Brain microvascular endothelial cell (primary cell): ENCODE measurements at regions not wholly inside any gene's neighbourhood (a gene's known extent, or its start where the extent isn't known, plus 50 kb on each side); places are given as distances from the start of the nearest gene placed in this dataset.
A peak's percentile ranks its signal among the peaks of the same experiment; 100 is the strongest.
"Not testable (repeated sequence)": the region's sequence is repeated elsewhere in the genome, so short reads cannot be mapped to it uniquely, and the experiment has no call there.

ENCODE experiments used
- DNase-seq: peaks from one replicate; pipeline ENCODE4 v3.0.0-alpha.2; 2020
- H3K27ac ChIP-seq: fragments of 250-450 bp; sonication (Bioruptor Pico); 2 replicates; pipeline ENCODE4 v1.5.1; 2020; ENCODE audit warnings: mild to moderate bottlenecking, moderate library complexity
- H3K27me3 ChIP-seq: fragments of 250-450 bp; sonication (Bioruptor Pico); replicated peaks from 2 replicates; pipeline ENCODE4 v1.5.1; 2020; ENCODE audit warnings: mild to moderate bottlenecking
- H3K36me3 ChIP-seq: fragments of 250-450 bp; sonication (Bioruptor Pico); replicated peaks from 2 replicates; pipeline ENCODE4 v1.5.1; 2020; ENCODE audit warnings: mild to moderate bottlenecking
- H3K4me3 ChIP-seq: 2 replicates; pipeline ENCODE4 v1.5.1; 2011; ENCODE audit warnings: low read depth, mild to moderate bottlenecking, control low read depth, low read length, moderate library complexity
- in situ Hi-C: cut with HindIII; loops from 2 replicates; pipeline ENCODE4 v1.10.0; 2017; ENCODE audit warnings: low sequenced_read_pairs, low pct_ligation_motif_present
- TF ChIP-seq, protein P1 (sequence below): IDR thresholded peaks from 2 replicates; pipeline ENCODE4 v1.5.1; 2011; ENCODE audit warnings: low read depth, mild to moderate bottlenecking, moderate library complexity, low read length, control low read depth, inconsistent platforms; ENCODE audit errors: missing control alignments

DNA sequence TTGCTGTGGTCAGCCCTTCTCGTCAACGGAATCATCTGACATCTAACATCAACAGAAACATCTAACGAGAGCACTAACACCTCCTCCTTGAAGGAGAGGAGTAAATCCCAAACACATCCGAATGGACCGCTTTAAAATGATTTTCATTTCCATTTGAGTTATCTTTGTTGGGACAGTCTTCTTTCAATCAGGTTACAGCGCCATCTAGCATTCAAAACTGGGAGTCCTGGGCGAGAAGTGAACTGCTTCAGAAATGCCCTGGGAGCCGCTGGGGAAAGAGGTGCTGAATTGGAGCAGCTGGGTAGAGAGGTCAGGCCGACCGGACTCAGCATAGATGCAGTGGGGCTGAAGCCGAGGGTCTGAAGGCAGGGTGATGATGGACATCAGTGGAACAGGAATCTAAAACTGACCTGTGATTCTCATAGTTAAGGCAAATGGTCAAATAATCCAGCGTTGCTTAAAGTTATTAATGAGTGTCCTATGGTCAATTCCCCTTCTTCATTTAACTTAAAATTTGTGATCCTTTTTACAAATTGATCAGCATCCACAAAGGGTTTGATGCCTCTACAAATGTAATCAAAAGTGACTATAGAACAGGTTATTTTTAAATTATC, 170.0 kb upstream of the NDN start:
- TF ChIP-seq, protein P1, sequence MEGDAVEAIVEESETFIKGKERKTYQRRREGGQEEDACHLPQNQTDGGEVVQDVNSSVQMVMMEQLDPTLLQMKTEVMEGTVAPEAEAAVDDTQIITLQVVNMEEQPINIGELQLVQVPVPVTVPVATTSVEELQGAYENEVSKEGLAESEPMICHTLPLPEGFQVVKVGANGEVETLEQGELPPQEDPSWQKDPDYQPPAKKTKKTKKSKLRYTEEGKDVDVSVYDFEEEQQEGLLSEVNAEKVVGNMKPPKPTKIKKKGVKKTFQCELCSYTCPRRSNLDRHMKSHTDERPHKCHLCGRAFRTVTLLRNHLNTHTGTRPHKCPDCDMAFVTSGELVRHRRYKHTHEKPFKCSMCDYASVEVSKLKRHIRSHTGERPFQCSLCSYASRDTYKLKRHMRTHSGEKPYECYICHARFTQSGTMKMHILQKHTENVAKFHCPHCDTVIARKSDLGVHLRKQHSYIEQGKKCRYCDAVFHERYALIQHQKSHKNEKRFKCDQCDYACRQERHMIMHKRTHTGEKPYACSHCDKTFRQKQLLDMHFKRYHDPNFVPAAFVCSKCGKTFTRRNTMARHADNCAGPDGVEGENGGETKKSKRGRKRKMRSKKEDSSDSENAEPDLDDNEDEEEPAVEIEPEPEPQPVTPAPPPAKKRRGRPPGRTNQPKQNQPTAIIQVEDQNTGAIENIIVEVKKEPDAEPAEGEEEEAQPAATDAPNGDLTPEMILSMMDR: peak; percentile 23
- no peaks in the 10 kb centered on the region for H3K36me3 ChIP-seq
- DNase-seq: peak; percentile 1
- no peak overlapping the region for H3K27ac ChIP-seq
- no peak overlapping the region for H3K4me3 ChIP-seq
- in situ Hi-C loops: no loop called here
- H3K27me3 ChIP-seq: no peaks in the 10 kb centered on the region

DNA sequence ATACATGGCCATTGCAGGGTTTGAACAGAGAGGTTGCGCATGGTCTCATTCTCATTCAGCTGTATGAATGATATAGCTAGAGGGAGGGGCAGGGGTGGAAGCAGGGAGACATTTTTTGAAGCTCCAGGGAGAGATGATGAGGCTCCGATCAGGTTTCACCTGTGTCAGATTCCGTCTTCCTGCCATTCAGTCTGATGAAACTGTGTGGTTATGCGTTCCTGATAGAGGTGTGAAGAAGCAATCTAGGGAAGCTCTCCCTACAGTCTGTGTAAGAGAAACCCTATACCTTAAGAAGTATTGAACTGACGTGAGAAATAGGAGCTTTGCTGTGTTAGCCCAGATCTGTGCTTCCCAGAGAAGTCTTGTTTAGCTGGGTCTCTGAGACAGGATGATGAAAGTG, 171.9 kb upstream of the NDN start:
- no peak overlapping the region for H3K4me3 ChIP-seq
- DNase-seq: no peak
- no peak overlapping the region for H3K27ac ChIP-seq
- in situ Hi-C loops: no loop called here
- H3K27me3 ChIP-seq: no peaks in the 10 kb centered on the region
- TF ChIP-seq, protein P1: no peak
- H3K36me3 ChIP-seq: no peaks in the 10 kb centered on the region

- TF ChIP-seq, protein P1: no peak
- in situ Hi-C loops: no loop called here
- H3K36me3 ChIP-seq: no peaks in the 10 kb centered on the region
Observed at GRCh38 chr15:23860290-23861245, 173.5 kb upstream of the NDN start.

GRCh38 chr15:23866832-23867231, 179.7 kb upstream of the NDN start:
- Histone ChIP-seq H3K36me3 (no peaks in the 10 kb centered on the region), H3K27ac (no peak overlapping the region), H3K4me3 (no peak overlapping the region), H3K27me3 (no peaks in the 10 kb centered on the region)
- DNase-seq: no peak
- TF ChIP-seq, protein P1: no peak
- in situ Hi-C loops: no loop called here

More at GRCh38 chr15:23860290-23861245, 173.5 kb upstream of the NDN start:
- Histone ChIP-seq H3K27me3 (no peaks in the 10 kb centered on the region), H3K4me3 (no peak overlapping the region), H3K27ac (no peak overlapping the region)
- no peak for DNase-seq

GRCh38 chr15:23869396-23869795, 182.3 kb upstream of the NDN start:
- in situ Hi-C loops: no loop called here

DNA sequence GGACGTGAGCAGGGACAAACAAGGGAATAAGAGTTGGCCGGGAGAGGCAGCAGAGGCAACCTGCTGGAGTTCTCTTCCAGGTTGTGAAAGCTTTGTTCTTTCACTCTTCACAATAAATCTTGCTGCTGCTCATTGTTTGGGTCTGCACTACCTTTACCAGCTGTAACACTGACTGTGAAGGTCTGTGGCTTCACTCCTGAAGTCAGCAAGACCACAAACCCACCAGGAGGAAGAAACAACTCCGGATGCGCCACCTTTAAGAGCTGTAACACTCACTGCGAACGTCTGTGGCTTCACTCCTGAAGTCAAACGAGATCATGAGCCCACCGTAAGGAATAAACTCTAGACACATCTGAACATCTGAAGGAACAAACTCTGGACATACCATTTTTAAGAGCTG, 186.5 kb upstream of the NDN start:
- DNase-seq, H3K27ac ChIP-seq, H3K36me3 ChIP-seq, in situ Hi-C loops, H3K27me3 ChIP-seq, H3K4me3 ChIP-seq: not testable (repeated sequence)

More at GRCh38 chr15:23869396-23869795, 182.3 kb upstream of the NDN start:
- Histone ChIP-seq H3K4me3 (no peak overlapping the region), H3K27ac (no peak overlapping the region), H3K36me3 (no peaks in the 10 kb centered on the region), H3K27me3 (no peaks in the 10 kb centered on the region)
- TF ChIP-seq, protein P1: no peak
- no peak for DNase-seq
